OCI-LY3 (cell line): ENCODE measurements at regions not wholly inside any gene's neighbourhood (a gene's known extent, or its start where the extent isn't known, plus 50 kb on each side); places are given as distances from the start of the nearest gene placed in this dataset.
"Not testable (repeated sequence)": the region's sequence is repeated elsewhere in the genome, so short reads cannot be mapped to it uniquely, and the experiment has no call there.

ENCODE experiments used
- H2AFZ ChIP-seq: fragments of 200-600, 300-600 bp; shearing (Covaris generic); 2 replicates; pipeline ENCODE4 v1.6.0; 2014; ENCODE audit warnings: antibody characterized with exemption, low read depth, low read length
- H3K27ac ChIP-seq: fragments of 200-600, 300-600 bp; sonication (generic); 2 replicates; pipeline ENCODE4 v1.5.1; 2014; ENCODE audit warnings: mild to moderate bottlenecking, low read length, moderate library complexity, mixed read lengths
- H3K27me3 ChIP-seq: fragments of 200-600, 300-600 bp; sonication (generic); 2 replicates; pipeline ENCODE4 v1.6.1; 2014; ENCODE audit warnings: low read depth, low read length, mixed read lengths
- H3K36me3 ChIP-seq: fragments of 200-600, 300-600 bp; sonication (generic); replicated peaks from 2 replicates; pipeline ENCODE3; 2014; ENCODE audit warnings: low read depth, low read length, mixed read lengths
- H3K4me1 ChIP-seq: fragments of 300-600, 200-600 bp; sonication (generic); 2 replicates; pipeline ENCODE4 v1.6.1; 2014; ENCODE audit warnings: low read length, mixed read lengths
- H3K4me2 ChIP-seq: fragments of 200-600, 300-600 bp; sonication (generic); 2 replicates; pipeline ENCODE4 v1.6.1; 2014; ENCODE audit warnings: low read length, mixed read lengths
- H3K4me3 ChIP-seq: fragments of 300-600, 200-600 bp; sonication (generic); 2 replicates; pipeline ENCODE4 v1.5.1; 2014; ENCODE audit warnings: antibody characterized with exemption, mild to moderate bottlenecking, low read length, moderate library complexity
- H3K79me2 ChIP-seq: fragments of 300-600, 200-600 bp; shearing (Covaris generic); 2 replicates; pipeline ENCODE4 v1.6.1; 2014; ENCODE audit warnings: mild to moderate bottlenecking, low read length, mixed read lengths
- H3K9ac ChIP-seq: fragments of 300-600, 200-600 bp; shearing (Covaris generic); 2 replicates; pipeline ENCODE4 v1.6.0; 2014; ENCODE audit warnings: mild to moderate bottlenecking, low read length, moderate library complexity
- H3K9me3 ChIP-seq: fragments of 200-600, 300-600 bp; shearing (Covaris generic); 2 replicates; pipeline ENCODE4 v1.6.1; 2014; ENCODE audit warnings: low read length, mixed read lengths; ENCODE audit not compliant: insufficient read depth
- H4K20me1 ChIP-seq: fragments of 200-600, 300-600 bp; sonication (generic); 2 replicates; pipeline ENCODE4 v1.6.1; 2016; ENCODE audit warnings: low read length, mixed read lengths; ENCODE audit not compliant: insufficient read depth
- CTCF ChIP-seq: fragments of 200-600, 300-600 bp; sonication (generic); IDR thresholded peaks from 2 replicates; pipeline ENCODE4 v1.5.1; 2014; ENCODE audit warnings: antibody characterized with exemption, low read length, low read depth
- EZH2phosphoT487 ChIP-seq: fragments of 200-600 bp; shearing (Covaris generic); IDR thresholded peaks from 2 replicates; pipeline ENCODE4 v1.6.1; 2018; ENCODE audit warnings: antibody characterized with exemption, mixed run types, low read depth

- H3K9ac ChIP-seq: no peak overlapping the region
- H3K4me3 ChIP-seq: no peak overlapping the region
- no peaks in the 10 kb centered on the region for H3K9me3 ChIP-seq
- no peak overlapping the region for H3K27ac ChIP-seq
- no peak overlapping the region for H2AFZ ChIP-seq
- H3K79me2 ChIP-seq: no peaks in the 10 kb centered on the region
- no peak overlapping the region for H3K4me2 ChIP-seq
- no peaks in the 10 kb centered on the region for H3K36me3 ChIP-seq
- H4K20me1 ChIP-seq: no peaks in the 10 kb centered on the region
- TF ChIP-seq EZH2phosphoT487 (no peak), CTCF (no peak)
- no peaks in the 10 kb centered on the region for H3K27me3 ChIP-seq
- no peaks in the 10 kb centered on the region for H3K4me1 ChIP-seq
These were observed 204.0 kb upstream of the AVPR1A start for GRCh38 chr12:63354969-63355368.

DNA sequence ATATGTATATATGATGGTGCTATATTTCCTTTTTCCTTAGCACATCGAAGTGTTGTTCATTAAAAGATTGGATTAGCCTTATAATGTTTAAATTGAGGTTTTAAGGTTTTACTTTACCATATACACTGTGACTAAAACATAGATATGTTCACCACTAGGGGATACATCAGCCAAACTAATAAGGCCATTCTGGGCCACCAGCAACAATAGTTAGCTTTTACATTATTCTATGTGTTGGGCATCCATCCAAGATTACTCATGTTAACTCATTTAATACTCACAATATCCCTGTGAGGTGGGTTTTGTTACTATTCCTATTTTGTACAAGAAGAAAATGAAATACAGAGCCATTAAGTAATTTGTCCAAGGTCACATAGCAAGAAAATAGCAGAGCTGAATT is 202.6 kb upstream of the AVPR1A start:
- H3K9ac ChIP-seq: no peak overlapping the region
- H2AFZ ChIP-seq: no peak overlapping the region
- no peaks in the 10 kb centered on the region for H3K27me3 ChIP-seq
- no peak overlapping the region for H3K27ac ChIP-seq
- peaks cover 4% of the 10 kb centered on the region for H3K4me1 ChIP-seq
- H3K9me3 ChIP-seq: no peaks in the 10 kb centered on the region
- no peaks in the 10 kb centered on the region for H4K20me1 ChIP-seq
- TF ChIP-seq CTCF: no peak
- H3K79me2 ChIP-seq: no peaks in the 10 kb centered on the region
- H3K4me3 ChIP-seq: no peak overlapping the region
- no peak overlapping the region for H3K4me2 ChIP-seq
- no peaks in the 10 kb centered on the region for H3K36me3 ChIP-seq

- Histone ChIP-seq H3K9me3 (no peaks in the 10 kb centered on the region), H2AFZ (no peak overlapping the region), H3K9ac (no peak overlapping the region), H4K20me1 (no peaks in the 10 kb centered on the region), H3K4me2 (no peak overlapping the region), H3K27me3 (no peaks in the 10 kb centered on the region), H3K4me1 (peaks cover 9% of the 10 kb centered on the region), H3K4me3 (no peak overlapping the region), H3K79me2 (no peaks in the 10 kb centered on the region), H3K27ac (no peak overlapping the region), H3K36me3 (no peaks in the 10 kb centered on the region)
- TF ChIP-seq EZH2phosphoT487 (no peak), CTCF (no peak)
These were observed 200.4 kb upstream of the AVPR1A start for GRCh38 chr12:63351370-63351769.

- H3K79me2 ChIP-seq: no peaks in the 10 kb centered on the region
These were observed 197.6 kb upstream of the AVPR1A start for GRCh38 chr12:63348556-63348955.

GRCh38 chr12:63337158-63337557 is 186.2 kb upstream of the AVPR1A start:
- H3K4me1 ChIP-seq, H3K9ac ChIP-seq: not testable (repeated sequence)

More at GRCh38 chr12:63348556-63348955, 197.6 kb upstream of the AVPR1A start:
- no peak overlapping the region for H3K9ac ChIP-seq
- peaks cover 9% of the 10 kb centered on the region for H3K4me1 ChIP-seq
- H2AFZ ChIP-seq: 0 out of 2 replicates have a peak overlapping the region, but pooled peaks have one; percentile 16
- no peaks in the 10 kb centered on the region for H3K27me3 ChIP-seq
- no peak overlapping the region for H3K27ac ChIP-seq
- TF ChIP-seq CTCF: no peak
- no peak for TF ChIP-seq EZH2phosphoT487
- no peaks in the 10 kb centered on the region for H3K9me3 ChIP-seq
- no peak overlapping the region for H3K4me3 ChIP-seq
- no peaks in the 10 kb centered on the region for H4K20me1 ChIP-seq
- 0 out of 2 replicates have a peak overlapping the region, but pooled peaks have one; percentile 4 for H3K4me2 ChIP-seq
- no peaks in the 10 kb centered on the region for H3K36me3 ChIP-seq

More at GRCh38 chr12:63337158-63337557, 186.2 kb upstream of the AVPR1A start:
- not testable (repeated sequence) for H3K36me3 ChIP-seq, H3K27ac ChIP-seq, H3K79me2 ChIP-seq, H3K27me3 ChIP-seq, H3K4me2 ChIP-seq, H3K4me3 ChIP-seq, H2AFZ ChIP-seq, H4K20me1 ChIP-seq, H3K9me3 ChIP-seq
